ENCODE measurements at regions not wholly inside any gene's neighbourhood (a gene's known extent, or its start where the extent isn't known, plus 50 kb on each side); places are given as distances from the start of the nearest gene placed in this dataset.

- no peak for TF ChIP-seq CTCF (IDR thresholded peaks at IDR 0.05; ENCODE audit: control insufficient read depth, insufficient read depth, low read depth, low read length, missing control alignments)
- no peak overlapping the region for H3K4me3 ChIP-seq (ENCODE audit: control insufficient read depth, low read depth, low read length)
- DNase-seq (ENCODE audit: low read depth), result no peak
Measured at GRCh38 chr14:98231210-98231609, 1040.8 kb downstream of the BCL11B start.

- no peak for TF ChIP-seq CTCF (IDR thresholded peaks at IDR 0.05; ENCODE audit: control insufficient read depth, insufficient read depth, low read depth, low read length, missing control alignments)
- DNase-seq (ENCODE audit: low read depth), result no peak
- H3K4me3 ChIP-seq (ENCODE audit: control insufficient read depth, low read depth, low read length), result no peak overlapping the region
Measured at GRCh38 chr14:98233656-98234055, 1038.3 kb downstream of the BCL11B start.

- TF ChIP-seq CTCF (IDR thresholded peaks at IDR 0.05; ENCODE audit: control insufficient read depth, insufficient read depth, low read depth, low read length, missing control alignments), result no peak
- no peak overlapping the region for H3K4me3 ChIP-seq (ENCODE audit: control insufficient read depth, low read depth, low read length)
- DNase-seq (ENCODE audit: low read depth), result no peak
Measured at GRCh38 chr14:98234208-98234607, 1037.8 kb downstream of the BCL11B start.

GRCh38 chr14:98236314-98236713 lies 1035.7 kb downstream of the BCL11B start:
- DNase-seq (ENCODE audit: low read depth), result no peak
- TF ChIP-seq CTCF (IDR thresholded peaks at IDR 0.05; ENCODE audit: control insufficient read depth, insufficient read depth, low read depth, low read length, missing control alignments), result no peak
- H3K4me3 ChIP-seq (ENCODE audit: control insufficient read depth, low read depth, low read length), result no peak overlapping the region

GRCh38 chr14:98237939-98238338 lies 1034.1 kb downstream of the BCL11B start:
- DNase-seq (ENCODE audit: low read depth), result no peak
- no peak for TF ChIP-seq CTCF (IDR thresholded peaks at IDR 0.05; ENCODE audit: control insufficient read depth, insufficient read depth, low read depth, low read length, missing control alignments)
- no peak overlapping the region for H3K4me3 ChIP-seq (ENCODE audit: control insufficient read depth, low read depth, low read length)

GRCh38 chr14:98240376-98240775 lies 1031.6 kb downstream of the BCL11B start:
- H3K4me3 ChIP-seq (ENCODE audit: control insufficient read depth, low read depth, low read length), result no peak overlapping the region
- no peak for DNase-seq (ENCODE audit: low read depth)
- TF ChIP-seq CTCF (IDR thresholded peaks at IDR 0.05; ENCODE audit: control insufficient read depth, insufficient read depth, low read depth, low read length, missing control alignments), result no peak

GRCh38 chr14:98242903-98243302 lies 1029.1 kb downstream of the BCL11B start:
- no peak overlapping the region for H3K4me3 ChIP-seq (ENCODE audit: control insufficient read depth, low read depth, low read length)
- TF ChIP-seq CTCF (IDR thresholded peaks at IDR 0.05; ENCODE audit: control insufficient read depth, insufficient read depth, low read depth, low read length, missing control alignments), result no peak
- no peak for DNase-seq (ENCODE audit: low read depth)

All from AG09309 (cell line).